Stimulated activated CD4-positive, alpha-beta T cell treated with anti-CD3 and anti-CD28 coated beads, Interleukin-1b, Interleukin-23, amount 100 ng/mL, for 24 hours (primary cell): ENCODE measurements at regions not wholly inside any gene's neighbourhood (a gene's known extent, or its start where the extent isn't known, plus 50 kb on each side); places are given as distances from the start of the nearest gene placed in this dataset.
"Not testable (repeated sequence)": the region's sequence is repeated elsewhere in the genome, so short reads cannot be mapped to it uniquely, and the experiment has no call there.

Source experiments
- DNase-seq, 4 experiments: peaks; one replicate each; pipeline ENCODE4 v3.0.0-alpha.2; 2020; ENCODE audit warnings: low read depth in 4 of 4, low spot score in 1 of 4

GRCh38 chr2:234571620-234572407 lies 74.9 kb upstream of the ARL4C start:
- DNase-seq: no peak

- DNase-seq: no peak
Observed at GRCh38 chr2:234570476-234570875, 73.6 kb upstream of the ARL4C start.

GRCh38 chr2:234569776-234570430 lies 73.0 kb upstream of the ARL4C start:
- no peak for DNase-seq

- no peak for DNase-seq
Observed at GRCh38 chr2:234566622-234567021, 69.7 kb upstream of the ARL4C start.

- no peak for DNase-seq
Observed at GRCh38 chr2:234565842-234566619, 69.2 kb upstream of the ARL4C start.

GRCh38 chr2:234565201-234565600 lies 68.3 kb upstream of the ARL4C start:
- no peak for DNase-seq

- no peak for DNase-seq
Observed at GRCh38 chr2:234564699-234565098, 67.8 kb upstream of the ARL4C start.

GRCh38 chr2:234559609-234560008 lies 62.7 kb upstream of the ARL4C start:
- DNase-seq: no peak

GRCh38 chr2:234558642-234559041 lies 61.8 kb upstream of the ARL4C start:
- no peak for DNase-seq

- no peak for DNase-seq
Observed at GRCh38 chr2:234556848-234557573, 60.1 kb upstream of the ARL4C start.

GRCh38 chr2:234555616-234556249 lies 58.9 kb upstream of the ARL4C start:
- no peak for DNase-seq

- DNase-seq: no peak
Observed at GRCh38 chr2:234555161-234555560, 58.3 kb upstream of the ARL4C start.

GRCh38 chr2:234553223-234553622 lies 56.3 kb upstream of the ARL4C start:
- not testable (repeated sequence) for DNase-seq

- DNase-seq: peak; percentile 18 to 32 (median 26)
Observed at GRCh38 chr2:234550511-234551107, 53.7 kb upstream of the ARL4C start.

- no peak for DNase-seq
Observed at GRCh38 chr2:234550056-234550455, 53.2 kb upstream of the ARL4C start.

GRCh38 chr2:234548695-234549420 lies 52.0 kb upstream of the ARL4C start:
- DNase-seq: no peak

- DNase-seq: no peak
Observed at GRCh38 chr2:234546770-234547169, 49.9 kb upstream of the ARL4C start.
